Left renal pelvis (tissue), 4 donors: ENCODE measurements at regions not wholly inside any gene's neighbourhood (a gene's known extent, or its start where the extent isn't known, plus 50 kb on each side); places are given as distances from the start of the nearest gene placed in this dataset.
"Not testable (repeated sequence)": the region's sequence is repeated elsewhere in the genome, so short reads cannot be mapped to it uniquely, and the experiment has no call there.

Source experiments
- DNase-seq, 4 donors: peaks; one replicate each; pipeline ENCODE4 v3.0.0-alpha.2; 2013; ENCODE audit warnings: low read depth in 4 of 4, low spot score in 3 of 4

GRCh38 chr4:33116871-33117270, 2396.7 kb downstream of the PCDH7 start:
- no peak for DNase-seq

- no peak for DNase-seq
Measured at GRCh38 chr4:33126002-33126401, 2405.8 kb downstream of the PCDH7 start.

- not testable (repeated sequence) for DNase-seq
Measured at GRCh38 chr4:33130662-33131061, 2410.5 kb downstream of the PCDH7 start.

- no peak for DNase-seq
Measured at GRCh38 chr4:33133723-33134122, 2413.6 kb downstream of the PCDH7 start.

- no peak for DNase-seq
Measured at GRCh38 chr4:33134366-33134765, 2414.2 kb downstream of the PCDH7 start.

- DNase-seq: no peak
Measured at GRCh38 chr4:33149658-33150524, 2429.7 kb downstream of the PCDH7 start.

- DNase-seq: no peak
Measured at GRCh38 chr4:33150525-33150910, 2430.3 kb downstream of the PCDH7 start.

GRCh38 chr4:33160126-33160525, 2440.0 kb downstream of the PCDH7 start:
- DNase-seq: no peak

GRCh38 chr4:33161202-33161601, 2441.0 kb downstream of the PCDH7 start:
- no peak for DNase-seq

- DNase-seq: no peak
Measured at GRCh38 chr4:33162122-33162521, 2442.0 kb downstream of the PCDH7 start.

GRCh38 chr4:33171873-33172525, 2451.8 kb downstream of the PCDH7 start:
- DNase-seq: no peak

- no peak for DNase-seq
Measured at GRCh38 chr4:33176566-33176965, 2456.4 kb downstream of the PCDH7 start.

- DNase-seq: no peak
Measured at GRCh38 chr4:33184657-33185290, 2464.6 kb downstream of the PCDH7 start.

GRCh38 chr4:33187035-33187434, 2466.9 kb downstream of the PCDH7 start:
- no peak for DNase-seq

- no peak for DNase-seq
Measured at GRCh38 chr4:33188733-33189132, 2468.6 kb downstream of the PCDH7 start.

- DNase-seq: no peak
Measured at GRCh38 chr4:33189169-33189568, 2469.0 kb downstream of the PCDH7 start.

GRCh38 chr4:33193109-33193508, 2472.9 kb downstream of the PCDH7 start:
- no peak for DNase-seq

- DNase-seq: no peak
Measured at GRCh38 chr4:33200377-33200776, 2480.2 kb downstream of the PCDH7 start.

GRCh38 chr4:33218238-33218637, 2498.1 kb downstream of the PCDH7 start:
- no peak for DNase-seq

GRCh38 chr4:33226133-33226532, 2506.0 kb downstream of the PCDH7 start:
- no peak for DNase-seq

GRCh38 chr4:33226783-33227182, 2506.6 kb downstream of the PCDH7 start:
- DNase-seq: no peak

GRCh38 chr4:33255094-33255493, 2534.9 kb downstream of the PCDH7 start:
- no peak for DNase-seq
